ENCODE measurements at regions not wholly inside any gene's neighbourhood (a gene's known extent, or its start where the extent isn't known, plus 50 kb on each side); places are given as distances from the start of the nearest gene placed in this dataset.

GRCh38 chr1:184860985-184861754 lies 106.5 kb upstream of the EDEM3 start:
- TF ChIP-seq POLR2A (IDR thresholded peaks at IDR 0.05): no peak
- no peak for TF ChIP-seq CTCF (IDR thresholded peaks at IDR 0.05)
